A673 (cell line): ENCODE measurements at regions not wholly inside any gene's neighbourhood (a gene's known extent, or its start where the extent isn't known, plus 50 kb on each side); places are given as distances from the start of the nearest gene placed in this dataset.

Experiments
- BruUV-seq: library from RNA; stranded (reverse); fragments of 400-500 nt; replicated peaks from 2 replicates; lab custom pipeline; 2021; lab: Mats Ljungman, UMichigan
- CTCF ChIA-PET: fragments of 300-600 bp; sonication (Branson Sonifier 250); formaldehyde crosslinking; loops from one replicate; lab custom pipeline; 2022; ENCODE audit warnings: antibody characterized with exemption; lab: Charles Lee
- POLR2A ChIA-PET: fragments of 300-600 bp; sonication (Branson Sonifier 250); formaldehyde crosslinking; loops from one replicate; lab custom pipeline; 2022; ENCODE audit warnings: antibody characterized with exemption; ENCODE audit not compliant: low non-redundant PET; lab: Charles Lee
- DNase-seq: peaks from one replicate; pipeline ENCODE4 v3.0.0-alpha.2; 2015; ENCODE audit warnings: low spot score
- H3K27ac ChIP-seq: fragments of 200-600 bp; sonication (generic); 2 replicates; pipeline ENCODE4 v1.5.1; 2016; ENCODE audit warnings: mixed run types, low read depth, mild to moderate bottlenecking, mixed read lengths, antibody characterized with exemption, low read length; ENCODE audit not compliant: poor library complexity, severe bottlenecking
- H3K27me3 ChIP-seq: fragments of 200-600 bp; sonication (generic); replicated peaks from 2 replicates; pipeline ENCODE4 v1.6.1; 2017; ENCODE audit warnings: mixed run types, low read depth, mild to moderate bottlenecking, mixed read lengths, antibody characterized with exemption, low read length; ENCODE audit not compliant: insufficient read depth, poor library complexity
- H3K36me3 ChIP-seq: fragments of 200-600 bp; sonication (generic); 2 replicates; pipeline ENCODE4 v1.6.1; 2016; ENCODE audit warnings: mixed run types, mild to moderate bottlenecking, mixed read lengths, antibody characterized with exemption, low read length; ENCODE audit not compliant: insufficient read depth, poor library complexity, severe bottlenecking
- H3K4me1 ChIP-seq: fragments of 200-600 bp; sonication (generic); 2 replicates; pipeline ENCODE4 v1.6.1; 2017; ENCODE audit warnings: mixed run types, mild to moderate bottlenecking, mixed read lengths, antibody characterized with exemption, low read length; ENCODE audit not compliant: insufficient read depth, poor library complexity, severe bottlenecking
- H3K4me3 ChIP-seq: fragments of 200-600 bp; sonication (generic); 2 replicates; pipeline ENCODE4 v1.5.1; 2016; ENCODE audit warnings: low read depth, mixed run types, mild to moderate bottlenecking, mixed read lengths, low read length; ENCODE audit not compliant: poor library complexity, severe bottlenecking
- H3K9me3 ChIP-seq: fragments of 200-600 bp; sonication (generic); 2 replicates; pipeline ENCODE4 v1.6.1; 2016; ENCODE audit warnings: mixed run types, low read depth, mild to moderate bottlenecking, mixed read lengths, antibody characterized with exemption, low read length; ENCODE audit not compliant: poor library complexity, severe bottlenecking
- EZH2 ChIP-seq: fragments of 200-600 bp; sonication (generic); IDR thresholded peaks from 2 replicates; pipeline ENCODE4 v1.6.1; 2017; ENCODE audit warnings: borderline replicate concordance, low read depth, mild to moderate bottlenecking, mixed read lengths, antibody characterized with exemption, low read length; ENCODE audit not compliant: poor library complexity, severe bottlenecking
- intact Hi-C: fragments of 100-400 bp; cut with micrococcal nuclease; formaldehyde crosslinking; loops from one replicate; pipeline ENCODE4 v1.10.0; 2022; ENCODE audit not compliant: unreplicated experiment
- TF ChIP-seq, protein P1 (sequence below): fragments of 300-800, 200-600 bp; sonication (generic); conservative IDR thresholded peaks from 2 replicates; pipeline ENCODE4 v1.5.1; 2017; ENCODE audit warnings: low read depth, mild to moderate bottlenecking, antibody characterized with exemption, low read length, moderate library complexity, mixed read lengths

DNA sequence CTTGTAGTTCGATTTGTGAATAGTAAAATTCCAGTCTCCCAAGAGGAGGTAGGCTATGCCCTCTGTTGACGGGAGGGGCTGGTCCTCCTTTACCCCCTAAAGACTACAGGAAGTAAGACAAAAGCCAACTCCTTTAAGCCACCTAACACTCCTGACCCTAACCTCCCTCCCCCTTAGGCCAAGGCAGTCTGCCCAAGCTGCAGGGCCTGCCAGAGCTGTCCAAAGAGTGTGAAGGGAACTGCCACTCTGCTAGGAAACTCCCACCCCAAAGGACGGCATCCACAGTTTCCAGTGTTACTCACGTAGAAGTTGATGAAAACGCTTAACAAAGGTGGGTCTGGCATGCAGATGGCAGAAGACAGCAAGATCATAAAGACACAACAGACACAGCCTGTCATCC, 803.2 kb downstream of the PLA2G4A start:
- no peak for DNase-seq
- Histone ChIP-seq H3K27ac (no peak overlapping the region), H3K4me3 (no peak overlapping the region), H3K36me3 (no peaks in the 10 kb centered on the region), H3K27me3 (no peaks in the 10 kb centered on the region), H3K4me1 (no peaks in the 10 kb centered on the region), H3K9me3 (no peaks in the 10 kb centered on the region)
- no TSS peak for BruUV-seq
- ChIA-PET CTCF (no interaction called here), POLR2A (interaction anchor here (0.7 kb wide), 1 partner anchor 722 kb away, joined by 6 read pairs; no protein-coding TSS in a partner anchor)
- TF ChIP-seq, protein P1, sequence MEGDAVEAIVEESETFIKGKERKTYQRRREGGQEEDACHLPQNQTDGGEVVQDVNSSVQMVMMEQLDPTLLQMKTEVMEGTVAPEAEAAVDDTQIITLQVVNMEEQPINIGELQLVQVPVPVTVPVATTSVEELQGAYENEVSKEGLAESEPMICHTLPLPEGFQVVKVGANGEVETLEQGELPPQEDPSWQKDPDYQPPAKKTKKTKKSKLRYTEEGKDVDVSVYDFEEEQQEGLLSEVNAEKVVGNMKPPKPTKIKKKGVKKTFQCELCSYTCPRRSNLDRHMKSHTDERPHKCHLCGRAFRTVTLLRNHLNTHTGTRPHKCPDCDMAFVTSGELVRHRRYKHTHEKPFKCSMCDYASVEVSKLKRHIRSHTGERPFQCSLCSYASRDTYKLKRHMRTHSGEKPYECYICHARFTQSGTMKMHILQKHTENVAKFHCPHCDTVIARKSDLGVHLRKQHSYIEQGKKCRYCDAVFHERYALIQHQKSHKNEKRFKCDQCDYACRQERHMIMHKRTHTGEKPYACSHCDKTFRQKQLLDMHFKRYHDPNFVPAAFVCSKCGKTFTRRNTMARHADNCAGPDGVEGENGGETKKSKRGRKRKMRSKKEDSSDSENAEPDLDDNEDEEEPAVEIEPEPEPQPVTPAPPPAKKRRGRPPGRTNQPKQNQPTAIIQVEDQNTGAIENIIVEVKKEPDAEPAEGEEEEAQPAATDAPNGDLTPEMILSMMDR = no peak
- TF ChIP-seq EZH2 = no peak
- intact Hi-C loops = no loop called here

DNA sequence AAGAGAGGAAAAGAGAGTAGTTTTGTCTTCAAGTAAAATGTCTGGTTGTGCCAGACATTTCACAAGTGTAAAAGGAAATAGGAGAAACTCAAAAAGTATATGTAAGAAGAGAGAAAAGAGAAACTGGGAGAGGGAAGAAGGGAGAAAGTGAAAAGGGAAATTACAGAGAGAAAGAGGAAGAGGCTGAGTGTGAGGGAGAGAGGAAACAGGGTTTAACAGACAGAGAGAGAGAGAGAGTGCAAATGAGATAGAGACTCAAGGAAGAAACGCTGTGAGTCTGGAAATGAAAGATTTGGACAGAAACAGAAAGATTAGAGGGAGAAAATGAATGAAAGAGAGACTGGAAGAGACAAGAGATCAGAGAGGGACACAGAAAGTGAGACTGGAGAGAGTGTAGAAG, 806.2 kb downstream of the PLA2G4A start:
- no peak for TF ChIP-seq EZH2
- TF ChIP-seq, protein P1 = no peak
- ChIA-PET POLR2A (no interaction called here), CTCF (no interaction called here)
- no TSS peak for BruUV-seq
- Histone ChIP-seq H3K4me3 (no peak overlapping the region), H3K36me3 (no peaks in the 10 kb centered on the region), H3K27ac (no peak overlapping the region), H3K4me1 (no peaks in the 10 kb centered on the region), H3K9me3 (no peaks in the 10 kb centered on the region), H3K27me3 (no peaks in the 10 kb centered on the region)
- no peak for DNase-seq
- intact Hi-C loops = no loop called here

DNA sequence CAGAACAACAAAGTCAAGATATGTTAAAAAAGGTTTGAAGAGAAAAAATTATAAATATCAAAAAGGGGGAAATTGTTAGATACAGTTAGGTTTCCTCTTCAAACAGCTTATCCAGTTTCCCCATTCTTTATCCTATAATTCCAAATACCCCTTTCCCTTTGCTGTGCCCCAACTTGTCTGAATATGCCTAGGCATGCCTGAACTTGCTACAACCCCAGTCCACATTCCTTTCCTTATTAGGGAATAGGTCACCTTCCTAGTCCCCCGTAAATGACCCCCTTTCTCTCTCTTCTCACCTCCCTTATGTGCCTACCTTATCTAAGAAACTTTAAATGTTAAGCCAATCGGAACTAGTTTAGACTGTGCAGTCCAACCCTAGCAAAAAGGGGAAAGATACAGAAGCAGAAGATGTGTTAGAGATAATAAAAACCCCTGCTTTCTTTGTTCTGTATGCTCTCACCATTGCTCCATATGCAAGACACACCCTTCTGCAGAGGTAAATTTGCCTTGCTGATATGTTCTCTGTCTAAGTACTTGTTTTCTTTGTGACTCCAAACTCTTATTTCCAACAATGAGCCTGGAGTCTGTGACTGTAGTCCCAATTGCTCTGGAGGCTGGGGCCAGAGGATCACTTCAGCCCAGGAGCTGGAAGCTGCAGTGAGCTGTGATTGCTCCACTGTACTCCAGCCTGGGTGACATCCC, 810.1 kb downstream of the PLA2G4A start:
- Histone ChIP-seq H3K9me3 (no peaks in the 10 kb centered on the region), H3K27ac (no peak overlapping the region), H3K4me1 (no peaks in the 10 kb centered on the region), H3K36me3 (no peaks in the 10 kb centered on the region), H3K27me3 (no peaks in the 10 kb centered on the region), H3K4me3 (no peak overlapping the region)
- ChIA-PET POLR2A (no interaction called here), CTCF (no interaction called here)
- DNase-seq = no peak
- TF ChIP-seq, protein P1 = no peak
- no peak for TF ChIP-seq EZH2
- intact Hi-C loops = no loop called here
- no TSS peak for BruUV-seq
